ENCODE measurements at regions not wholly inside any gene's neighbourhood (a gene's known extent, or its start where the extent isn't known, plus 50 kb on each side); places are given as distances from the start of the nearest gene placed in this dataset.

- Histone ChIP-seq H3K4me1 (no peaks in the 10 kb centered on the region), H3K27me3 (peaks cover 27% of the 10 kb centered on the region), H3K36me3 (no peaks in the 10 kb centered on the region), H3K9me3 (no peaks in the 10 kb centered on the region), H3K27ac (no peak overlapping the region), H3K4me3 (no peak overlapping the region)
- no peak for DNase-seq (ENCODE audit: low spot score in 2 of 2)
- no peak for TF ChIP-seq POLR2A (IDR thresholded peaks at IDR 0.05)
- TF ChIP-seq CTCF (IDR thresholded peaks at IDR 0.05): no peak
- TF ChIP-seq EP300 (IDR thresholded peaks at IDR 0.05): no peak
- TF ChIP-seq POLR2AphosphoS5 (IDR thresholded peaks at IDR 0.05): no peak
- WGBS: 40% methylated on average over 2 of the region's 2 CpGs
Measured at GRCh38 chr1:34610063-34610462, 144.8 kb upstream of the GJB5 start.

- Histone ChIP-seq H3K27me3 (peaks cover 37% of the 10 kb centered on the region), H3K9me3 (no peaks in the 10 kb centered on the region), H3K4me1 (no peaks in the 10 kb centered on the region), H3K27ac (no peak overlapping the region), H3K4me3 (no peak overlapping the region), H3K36me3 (no peaks in the 10 kb centered on the region)
- TF ChIP-seq POLR2AphosphoS5 (IDR thresholded peaks at IDR 0.05) (no peak), EP300 (IDR thresholded peaks at IDR 0.05) (no peak), POLR2A (IDR thresholded peaks at IDR 0.05) (no peak), CTCF (IDR thresholded peaks at IDR 0.05) (no peak)
- DNase-seq (ENCODE audit: low spot score in 2 of 2): no peak
- 77% methylated on average over 5 of the region's 5 CpGs for WGBS
Measured at GRCh38 chr1:34611571-34611970, 143.3 kb upstream of the GJB5 start.

- Histone ChIP-seq H3K9me3 (no peaks in the 10 kb centered on the region), H3K4me3 (no peak overlapping the region), H3K4me1 (no peaks in the 10 kb centered on the region), H3K36me3 (no peaks in the 10 kb centered on the region), H3K27ac (no peak overlapping the region), H3K27me3 (peaks cover 40% of the 10 kb centered on the region)
- 68% methylated on average over 9 of the region's 9 CpGs for WGBS
- DNase-seq (ENCODE audit: low spot score in 2 of 2): no peak
- TF ChIP-seq POLR2A (IDR thresholded peaks at IDR 0.05): no peak
- no peak for TF ChIP-seq CTCF (IDR thresholded peaks at IDR 0.05)
- no peak for TF ChIP-seq EP300 (IDR thresholded peaks at IDR 0.05)
- TF ChIP-seq POLR2AphosphoS5 (IDR thresholded peaks at IDR 0.05): no peak
Measured at GRCh38 chr1:34612091-34612827, 142.6 kb upstream of the GJB5 start.

GRCh38 chr1:34617321-34618118 lies 137.3 kb upstream of the GJB5 start:
- no peak for DNase-seq (ENCODE audit: low spot score in 2 of 2)
- Histone ChIP-seq H3K9me3 (no peaks in the 10 kb centered on the region), H3K36me3 (no peaks in the 10 kb centered on the region), H3K4me3 (no peak overlapping the region), H3K4me1 (no peaks in the 10 kb centered on the region), H3K27ac (no peak overlapping the region), H3K27me3 (peaks cover 39% of the 10 kb centered on the region)
- TF ChIP-seq POLR2A (IDR thresholded peaks at IDR 0.05) (no peak), POLR2AphosphoS5 (IDR thresholded peaks at IDR 0.05) (no peak), CTCF (IDR thresholded peaks at IDR 0.05) (no peak), EP300 (IDR thresholded peaks at IDR 0.05) (no peak)
- WGBS: 67% methylated on average over 7 of the region's 7 CpGs

- Histone ChIP-seq H3K27ac (no peak overlapping the region), H3K9me3 (no peaks in the 10 kb centered on the region), H3K36me3 (no peaks in the 10 kb centered on the region), H3K4me1 (no peaks in the 10 kb centered on the region), H3K4me3 (no peak overlapping the region), H3K27me3 (peaks cover 36% of the 10 kb centered on the region)
- TF ChIP-seq EP300 (IDR thresholded peaks at IDR 0.05): no peak
- no peak for TF ChIP-seq POLR2AphosphoS5 (IDR thresholded peaks at IDR 0.05)
- no peak for TF ChIP-seq POLR2A (IDR thresholded peaks at IDR 0.05)
- TF ChIP-seq CTCF (IDR thresholded peaks at IDR 0.05): no peak
- WGBS: 49% methylated on average over 3 of the region's 3 CpGs
- no peak for DNase-seq (ENCODE audit: low spot score in 2 of 2)
Measured at GRCh38 chr1:34618381-34618780, 136.5 kb upstream of the GJB5 start.
